NT2/D1 (cell line): ENCODE measurements at regions not wholly inside any gene's neighbourhood (a gene's known extent, or its start where the extent isn't known, plus 50 kb on each side); places are given as distances from the start of the nearest gene placed in this dataset.

ENCODE experiments used
- DNase-seq: peaks from one replicate; pipeline ENCODE4 v3.0.0-alpha.2; 2011; ENCODE audit warnings: low read depth, low spot score
- H3K27me3 ChIP-seq: 2 replicates; pipeline ENCODE4 v1.6.0; 2011; ENCODE audit warnings: mild to moderate bottlenecking; ENCODE audit not compliant: insufficient read length, insufficient read depth
- H3K36me3 ChIP-seq: 2 replicates; pipeline ENCODE4 v1.6.1; 2011; ENCODE audit warnings: mild to moderate bottlenecking, low read length, mixed read lengths; ENCODE audit not compliant: insufficient read depth, insufficient read length
- H3K4me1 ChIP-seq: 2 replicates; pipeline ENCODE4 v1.5.1; 2011; ENCODE audit not compliant: insufficient read depth, insufficient read length
- H3K4me3 ChIP-seq: 2 replicates; pipeline ENCODE4 v1.5.1; 2011; ENCODE audit warnings: low read depth; ENCODE audit not compliant: insufficient read length
- H3K9ac ChIP-seq: 2 replicates; pipeline ENCODE4 v1.6.0; 2011; ENCODE audit warnings: low read depth; ENCODE audit not compliant: insufficient read length
- H3K9me3 ChIP-seq: 2 replicates; pipeline ENCODE4 v1.5.1; 2011; ENCODE audit warnings: mild to moderate bottlenecking, low read length; ENCODE audit not compliant: insufficient read depth
- SUZ12 ChIP-seq: IDR thresholded peaks from 2 replicates; pipeline ENCODE4 v1.6.1; 2011; ENCODE audit not compliant: insufficient read length, insufficient read depth; ENCODE audit errors: extremely low read depth
- YY1 ChIP-seq: IDR thresholded peaks from 2 replicates; pipeline ENCODE4 v1.6.1; 2011; ENCODE audit not compliant: insufficient read length, insufficient read depth
- ZNF274 ChIP-seq: IDR thresholded peaks from 2 replicates; pipeline ENCODE4 v1.6.1; 2011; ENCODE audit warnings: mild to moderate bottlenecking, low read depth, low read length

- no peaks in the 10 kb centered on the region for H3K4me1 ChIP-seq
- H3K36me3 ChIP-seq = no peaks in the 10 kb centered on the region
- H3K4me3 ChIP-seq = no peak overlapping the region
- H3K9ac ChIP-seq = no peak overlapping the region
- no peak for DNase-seq
- no peak for TF ChIP-seq YY1
- no peak for TF ChIP-seq SUZ12
- TF ChIP-seq ZNF274 = no peak
- no peaks in the 10 kb centered on the region for H3K9me3 ChIP-seq
- no peaks in the 10 kb centered on the region for H3K27me3 ChIP-seq
These were observed 127.5 kb upstream of the CPEB4 start for GRCh38 chr5:173760461-173761177.

GRCh38 chr5:173761178-173761513 lies 127.0 kb upstream of the CPEB4 start:
- Histone ChIP-seq H3K9me3 (no peaks in the 10 kb centered on the region), H3K27me3 (no peaks in the 10 kb centered on the region), H3K4me3 (no peak overlapping the region), H3K9ac (no peak overlapping the region), H3K36me3 (no peaks in the 10 kb centered on the region), H3K4me1 (no peaks in the 10 kb centered on the region)
- no peak for DNase-seq
- TF ChIP-seq ZNF274 (no peak), YY1 (no peak), SUZ12 (no peak)

- Histone ChIP-seq H3K36me3 (no peaks in the 10 kb centered on the region), H3K9me3 (no peaks in the 10 kb centered on the region), H3K27me3 (no peaks in the 10 kb centered on the region), H3K9ac (no peak overlapping the region), H3K4me1 (no peaks in the 10 kb centered on the region), H3K4me3 (no peak overlapping the region)
- DNase-seq = no peak
- TF ChIP-seq YY1 (no peak), SUZ12 (no peak), ZNF274 (no peak)
These were observed 126.1 kb upstream of the CPEB4 start for GRCh38 chr5:173762045-173762444.

- no peak for DNase-seq
- TF ChIP-seq YY1 (no peak), ZNF274 (no peak), SUZ12 (no peak)
These were observed 125.2 kb upstream of the CPEB4 start for GRCh38 chr5:173762930-173763329.

GRCh38 chr5:173763410-173763809 lies 124.7 kb upstream of the CPEB4 start:
- no peaks in the 10 kb centered on the region for H3K36me3 ChIP-seq
- no peak overlapping the region for H3K9ac ChIP-seq
- DNase-seq = no peak
- no peaks in the 10 kb centered on the region for H3K4me1 ChIP-seq
- no peaks in the 10 kb centered on the region for H3K27me3 ChIP-seq
- no peak overlapping the region for H3K4me3 ChIP-seq
- H3K9me3 ChIP-seq = no peaks in the 10 kb centered on the region
- TF ChIP-seq YY1 = no peak
- TF ChIP-seq SUZ12 = no peak
- no peak for TF ChIP-seq ZNF274

More at GRCh38 chr5:173762930-173763329, 125.2 kb upstream of the CPEB4 start:
- no peaks in the 10 kb centered on the region for H3K9me3 ChIP-seq
- no peak overlapping the region for H3K9ac ChIP-seq
- no peaks in the 10 kb centered on the region for H3K4me1 ChIP-seq
- no peak overlapping the region for H3K4me3 ChIP-seq
- H3K36me3 ChIP-seq = no peaks in the 10 kb centered on the region
- no peaks in the 10 kb centered on the region for H3K27me3 ChIP-seq

GRCh38 chr5:173764332-173765028 lies 123.7 kb upstream of the CPEB4 start:
- TF ChIP-seq SUZ12 = no peak
- TF ChIP-seq YY1 = no peak
- no peak for TF ChIP-seq ZNF274
- Histone ChIP-seq H3K9me3 (no peaks in the 10 kb centered on the region), H3K4me3 (no peak overlapping the region), H3K9ac (no peak overlapping the region), H3K36me3 (no peaks in the 10 kb centered on the region), H3K27me3 (no peaks in the 10 kb centered on the region), H3K4me1 (no peaks in the 10 kb centered on the region)
- DNase-seq = no peak

- no peaks in the 10 kb centered on the region for H3K27me3 ChIP-seq
- no peaks in the 10 kb centered on the region for H3K36me3 ChIP-seq
- no peak overlapping the region for H3K9ac ChIP-seq
- no peak for DNase-seq
- no peak overlapping the region for H3K4me3 ChIP-seq
- H3K9me3 ChIP-seq = no peaks in the 10 kb centered on the region
- no peaks in the 10 kb centered on the region for H3K4me1 ChIP-seq
- TF ChIP-seq ZNF274 = no peak
- no peak for TF ChIP-seq YY1
- TF ChIP-seq SUZ12 = no peak
These were observed 123.0 kb upstream of the CPEB4 start for GRCh38 chr5:173765029-173765644.
